ENCODE measurements at regions not wholly inside any gene's neighbourhood (a gene's known extent, or its start where the extent isn't known, plus 50 kb on each side); places are given as distances from the start of the nearest gene placed in this dataset.

DNA sequence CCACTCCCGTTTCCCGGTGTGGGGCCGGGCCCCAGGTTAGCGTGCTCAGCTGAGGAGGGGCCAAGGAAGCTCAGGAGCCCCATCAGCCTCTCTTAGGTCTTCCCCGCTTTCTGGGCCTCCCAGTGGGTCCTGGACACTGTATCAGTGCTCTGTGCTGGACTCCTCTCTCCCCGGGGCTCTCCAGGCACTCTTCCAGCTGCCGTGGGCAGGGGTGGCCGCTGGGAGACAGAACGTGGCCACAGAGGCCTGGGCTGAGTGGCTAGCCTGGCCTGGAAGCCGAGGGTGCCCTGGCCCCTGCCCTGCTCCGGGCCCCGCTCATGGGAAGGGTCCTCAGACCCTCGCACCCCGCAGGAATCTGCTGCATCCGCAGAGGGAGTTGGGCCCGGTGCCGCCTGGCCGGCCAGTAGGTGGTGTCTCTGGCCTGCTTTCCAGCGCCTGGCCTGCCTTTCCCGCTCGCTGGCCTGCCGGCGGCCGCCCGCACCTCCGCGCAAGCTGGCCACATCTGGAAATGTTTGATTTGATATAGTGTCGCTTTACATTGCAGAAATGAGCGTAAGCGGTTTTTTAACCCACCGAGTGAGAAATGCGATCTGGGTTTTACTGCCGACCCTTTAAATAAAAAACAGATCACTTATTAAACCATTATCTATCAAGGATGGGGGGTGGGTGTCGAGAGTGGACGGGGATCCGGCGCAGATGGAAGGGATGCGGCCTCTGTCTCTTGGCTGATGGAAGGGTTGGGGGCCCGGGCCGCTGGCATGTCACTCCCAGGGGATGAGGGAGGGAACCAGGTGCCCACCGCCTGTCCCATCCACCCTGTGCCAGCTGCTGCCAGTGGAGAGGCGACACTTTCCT is 74.4 kb upstream of the TTC34 start:
- intact Hi-C loops (cut with DNase I; ENCODE audit: low total_unique reads) (no loop called here), in situ Hi-C loops (cut with MboI; ENCODE audit: low sequenced_read_pairs in 4 of 4) (no loop called here)
- TF ChIP-seq, protein P1, sequence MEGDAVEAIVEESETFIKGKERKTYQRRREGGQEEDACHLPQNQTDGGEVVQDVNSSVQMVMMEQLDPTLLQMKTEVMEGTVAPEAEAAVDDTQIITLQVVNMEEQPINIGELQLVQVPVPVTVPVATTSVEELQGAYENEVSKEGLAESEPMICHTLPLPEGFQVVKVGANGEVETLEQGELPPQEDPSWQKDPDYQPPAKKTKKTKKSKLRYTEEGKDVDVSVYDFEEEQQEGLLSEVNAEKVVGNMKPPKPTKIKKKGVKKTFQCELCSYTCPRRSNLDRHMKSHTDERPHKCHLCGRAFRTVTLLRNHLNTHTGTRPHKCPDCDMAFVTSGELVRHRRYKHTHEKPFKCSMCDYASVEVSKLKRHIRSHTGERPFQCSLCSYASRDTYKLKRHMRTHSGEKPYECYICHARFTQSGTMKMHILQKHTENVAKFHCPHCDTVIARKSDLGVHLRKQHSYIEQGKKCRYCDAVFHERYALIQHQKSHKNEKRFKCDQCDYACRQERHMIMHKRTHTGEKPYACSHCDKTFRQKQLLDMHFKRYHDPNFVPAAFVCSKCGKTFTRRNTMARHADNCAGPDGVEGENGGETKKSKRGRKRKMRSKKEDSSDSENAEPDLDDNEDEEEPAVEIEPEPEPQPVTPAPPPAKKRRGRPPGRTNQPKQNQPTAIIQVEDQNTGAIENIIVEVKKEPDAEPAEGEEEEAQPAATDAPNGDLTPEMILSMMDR (IDR thresholded peaks at IDR 0.05 in 4 of 5, conservative IDR thresholded peaks at IDR 0.05 in 1 of 5) = no peak
- no peak for TF ChIP-seq POLR2A (IDR thresholded peaks at IDR 0.05)
- H3K27me3 ChIP-seq = peaks cover 33 to 36% (median 34%) of the 10 kb centered on the region in 3 donors
- DNase-seq = no peak
- H3K4me3 ChIP-seq = no peak overlapping the region
- no peak overlapping the region for H3K27ac ChIP-seq
- peaks cover 0 to 14% (median under 1%) of the 10 kb centered on the region in 3 donors for H3K9me3 ChIP-seq
- no peaks in the 10 kb centered on the region for H3K4me1 ChIP-seq
- H3K36me3 ChIP-seq = no peaks in the 10 kb centered on the region
- no peak for ATAC-seq

DNA sequence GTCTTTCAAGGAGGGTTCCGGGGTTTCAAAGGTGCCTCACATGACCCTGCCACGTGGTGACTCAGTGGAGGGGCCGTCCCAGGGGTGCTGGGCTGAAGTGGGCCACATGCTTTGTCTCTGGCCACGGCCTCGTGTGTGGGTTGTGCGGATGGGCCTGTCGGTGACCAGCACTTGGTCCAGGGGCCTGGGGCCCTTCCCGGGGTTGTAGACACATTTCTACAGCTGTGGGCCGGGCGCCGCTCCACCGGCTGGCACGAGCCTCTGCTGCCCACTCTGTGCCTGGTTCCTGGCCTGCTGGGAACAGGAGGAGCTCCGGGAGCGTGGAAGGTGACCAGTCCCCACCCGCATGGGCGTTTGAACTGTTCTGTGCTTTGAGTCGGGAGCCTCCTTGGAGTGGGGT is 75.4 kb upstream of the TTC34 start:
- TF ChIP-seq, protein P1 (IDR thresholded peaks at IDR 0.05 in 4 of 5, conservative IDR thresholded peaks at IDR 0.05 in 1 of 5) = no peak
- TF ChIP-seq POLR2A (IDR thresholded peaks at IDR 0.05) = no peak
- Histone ChIP-seq H3K4me3 (no peak overlapping the region), H3K27me3 (peaks cover 30 to 36% (median 34%) of the 10 kb centered on the region in 3 donors), H3K4me1 (no peaks in the 10 kb centered on the region), H3K36me3 (no peaks in the 10 kb centered on the region), H3K27ac (no peak overlapping the region), H3K9me3 (peaks cover 0 to 5% (median 0%) of the 10 kb centered on the region in 3 donors)
- ATAC-seq = no peak
- in situ Hi-C loops (cut with MboI; ENCODE audit: low sequenced_read_pairs in 4 of 4) (no loop called here), intact Hi-C loops (cut with DNase I; ENCODE audit: low total_unique reads) (no loop called here)
- DNase-seq = no peak

DNA sequence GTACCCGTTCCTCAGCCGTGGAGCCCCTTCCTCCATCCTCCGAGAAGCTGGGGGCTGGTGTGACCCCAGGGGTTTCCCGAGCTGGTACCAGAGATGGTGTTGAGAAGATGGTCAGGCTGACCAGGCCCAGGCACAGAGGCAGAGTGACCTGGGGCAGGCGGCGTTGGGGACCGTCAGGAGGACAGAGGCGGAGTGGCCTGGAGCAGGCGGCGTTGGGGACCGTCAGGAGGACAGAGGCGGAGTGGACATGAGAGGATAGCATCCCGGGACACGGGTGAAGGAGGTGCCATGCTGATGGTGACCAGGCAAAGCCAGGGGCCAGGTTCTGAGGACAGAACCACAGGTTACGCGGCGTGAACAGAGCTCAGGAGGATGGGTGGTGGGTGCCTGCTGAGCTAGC is 75.9 kb upstream of the TTC34 start:
- Histone ChIP-seq H3K9me3 (no peaks in the 10 kb centered on the region), H3K4me1 (no peaks in the 10 kb centered on the region), H3K36me3 (no peaks in the 10 kb centered on the region), H3K27me3 (peaks cover 29 to 35% (median 34%) of the 10 kb centered on the region in 3 donors), H3K4me3 (no peak overlapping the region), H3K27ac (no peak overlapping the region)
- DNase-seq (no peak), ATAC-seq (no peak)
- intact Hi-C loops (cut with DNase I; ENCODE audit: low total_unique reads) = no loop called here
- in situ Hi-C loops (cut with MboI; ENCODE audit: low sequenced_read_pairs in 4 of 4) = no loop called here
- no peak for TF ChIP-seq POLR2A (IDR thresholded peaks at IDR 0.05)
- TF ChIP-seq, protein P1 (IDR thresholded peaks at IDR 0.05 in 4 of 5, conservative IDR thresholded peaks at IDR 0.05 in 1 of 5) = no peak

DNA sequence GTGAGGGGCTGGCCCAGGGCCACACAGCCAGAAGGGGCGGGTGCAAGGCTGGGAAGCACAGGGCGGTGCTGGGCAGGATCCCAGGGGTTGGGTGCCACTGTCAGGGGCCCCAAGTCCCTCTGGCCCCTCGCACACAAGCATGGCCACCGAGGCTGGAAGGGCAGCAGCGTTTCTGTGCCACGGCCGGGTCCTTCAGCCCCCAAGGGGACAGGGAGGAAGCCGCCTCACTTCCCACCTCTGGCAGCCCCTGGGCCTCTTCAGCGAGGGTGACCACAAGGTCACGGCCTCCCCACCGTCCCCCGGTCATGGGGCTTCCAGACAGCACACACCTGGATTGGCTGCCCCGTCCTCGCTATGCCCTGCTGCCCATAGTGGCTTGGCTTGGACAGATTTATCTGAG is 77.1 kb upstream of the TTC34 start:
- Histone ChIP-seq H3K9me3 (no peaks in the 10 kb centered on the region), H3K27ac (no peak overlapping the region), H3K27me3 (peaks cover 29 to 34% (median 30%) of the 10 kb centered on the region in 3 donors), H3K4me1 (no peaks in the 10 kb centered on the region), H3K36me3 (no peaks in the 10 kb centered on the region), H3K4me3 (no peak overlapping the region)
- intact Hi-C loops (cut with DNase I; ENCODE audit: low total_unique reads) = no loop called here
- DNase-seq (no peak), ATAC-seq (no peak)
- TF ChIP-seq, protein P1 (IDR thresholded peaks at IDR 0.05 in 4 of 5, conservative IDR thresholded peaks at IDR 0.05 in 1 of 5) = no peak
- TF ChIP-seq POLR2A (IDR thresholded peaks at IDR 0.05) = no peak
- in situ Hi-C loops (cut with MboI; ENCODE audit: low sequenced_read_pairs in 4 of 4) = no loop called here

Measured in gastrocnemius medialis (tissue), 4 donors.